ENCODE measurements at regions not wholly inside any gene's neighbourhood (a gene's known extent, or its start where the extent isn't known, plus 50 kb on each side); places are given as distances from the start of the nearest gene placed in this dataset.

GRCh38 chr1:194069831-194070218 is 883.4 kb upstream of the B3GALT2 start (continued):
- TF ChIP-seq BCL3 (IDR thresholded peaks at IDR 0.05; ENCODE audit: borderline replicate concordance, insufficient read depth, low read depth, low read length, poor library complexity, severe bottlenecking) (no peak), NR2C1 (IDR thresholded peaks at IDR 0.05) (no peak), POLR2A (IDR thresholded peaks at IDR 0.05; ENCODE audit: low read depth, low read length) (no peak), CEBPB (IDR thresholded peaks at IDR 0.05; ENCODE audit: borderline replicate concordance in 1 of 2, low read depth in 2 of 2, low read length in 2 of 2) (no peak), RCOR1 (conservative IDR thresholded peaks at IDR 0.05; ENCODE audit: low read depth, low read length) (no peak), EGR1 (IDR thresholded peaks at IDR 0.05; ENCODE audit: borderline replicate concordance in 1 of 2, low read depth in 2 of 2, low read length in 2 of 2) (no peak), SREBF1 (IDR thresholded peaks at IDR 0.05; ENCODE audit: low read length) (no peak), KDM1A (IDR thresholded peaks at IDR 0.05; ENCODE audit: borderline replicate concordance) (no peak)
- TF ChIP-seq, protein P1, sequence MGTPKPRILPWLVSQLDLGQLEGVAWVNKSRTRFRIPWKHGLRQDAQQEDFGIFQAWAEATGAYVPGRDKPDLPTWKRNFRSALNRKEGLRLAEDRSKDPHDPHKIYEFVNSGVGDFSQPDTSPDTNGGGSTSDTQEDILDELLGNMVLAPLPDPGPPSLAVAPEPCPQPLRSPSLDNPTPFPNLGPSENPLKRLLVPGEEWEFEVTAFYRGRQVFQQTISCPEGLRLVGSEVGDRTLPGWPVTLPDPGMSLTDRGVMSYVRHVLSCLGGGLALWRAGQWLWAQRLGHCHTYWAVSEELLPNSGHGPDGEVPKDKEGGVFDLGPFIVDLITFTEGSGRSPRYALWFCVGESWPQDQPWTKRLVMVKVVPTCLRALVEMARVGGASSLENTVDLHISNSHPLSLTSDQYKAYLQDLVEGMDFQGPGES (IDR thresholded peaks at IDR 0.05): no peak

- no peak for ATAC-seq
- Histone ChIP-seq H3K9me3 (replicated peaks; ENCODE audit: control insufficient read depth, insufficient read depth, low read length) (no peaks in the 10 kb centered on the region), H4K20me1 (ENCODE audit: control insufficient read depth, insufficient read depth) (no peaks in the 10 kb centered on the region), H3K9ac (ENCODE audit: control insufficient read depth, insufficient read depth, low read length) (no peak overlapping the region), H3K79me2 (ENCODE audit: control insufficient read depth, insufficient read depth, low read length) (no peaks in the 10 kb centered on the region), H3K27me3 (replicated peaks in 1 of 2; ENCODE audit: control insufficient read depth in 2 of 2, insufficient read depth in 2 of 2, low read length in 1 of 2) (no peaks in the 10 kb centered on the region), H3K36me3 (ENCODE audit: control insufficient read depth in 2 of 2, insufficient read depth in 2 of 2, low read length in 1 of 2) (no peaks in the 10 kb centered on the region), H3K27ac (ENCODE audit: control insufficient read depth, insufficient read depth) (no peak overlapping the region), H3K4me1 (ENCODE audit: control insufficient read depth, insufficient read depth, low read length) (no peaks in the 10 kb centered on the region), H3K4me2 (ENCODE audit: control insufficient read depth, insufficient read depth) (no peak overlapping the region), H3K4me3 (no peak overlapping the region), H2AFZ (ENCODE audit: control insufficient read depth, low read depth, low read length) (no peak overlapping the region)
- WGBS (ENCODE audit: insufficient coverage, insufficient replicate concordance, low lambda C conversion rate, missing lambda C conversion rate): 54% methylated on average over 7 of the region's 7 CpGs
- ChIA-PET RAD21 (ENCODE audit: unreplicated experiment) (no interaction called here), CTCF (no interaction called here), SMC1A (ENCODE audit: uncharacterized antibody, unreplicated experiment) (interaction anchor here (0.7 kb wide), 1 partner anchor 510 kb away, joined by 3 read pairs; no protein-coding TSS in a partner anchor), POLR2A (no interaction called here)
- in situ Hi-C loops (cut with MboI): no loop called here
- intact Hi-C loops (cut with micrococcal nuclease; ENCODE audit: unreplicated experiment): no loop called here
- BruUV-seq (replicated peaks): no TSS peak
- DNase-seq (ENCODE audit: low read depth, low spot score): no peak
- no peak for FAIRE-seq
- no peak for TF ChIP-seq KDM1A (IDR thresholded peaks at IDR 0.05; ENCODE audit: borderline replicate concordance)
- TF ChIP-seq, protein P2, sequence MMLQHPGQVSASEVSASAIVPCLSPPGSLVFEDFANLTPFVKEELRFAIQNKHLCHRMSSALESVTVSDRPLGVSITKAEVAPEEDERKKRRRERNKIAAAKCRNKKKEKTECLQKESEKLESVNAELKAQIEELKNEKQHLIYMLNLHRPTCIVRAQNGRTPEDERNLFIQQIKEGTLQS (IDR thresholded peaks at IDR 0.05; ENCODE audit: borderline replicate concordance, extremely low read depth, low read depth, low read length): no peak
- TF ChIP-seq ZNF622 (IDR thresholded peaks at IDR 0.05): no peak
- TF ChIP-seq ZNF217 (IDR thresholded peaks at IDR 0.05): no peak
- no peak for TF ChIP-seq SP1 (IDR thresholded peaks at IDR 0.05; ENCODE audit: low read depth, low read length)
- TF ChIP-seq HCFC1 (IDR thresholded peaks at IDR 0.05; ENCODE audit: low read length): no peak
- no peak for TF ChIP-seq ELK1 (IDR thresholded peaks at IDR 0.05; ENCODE audit: low read depth, low read length)
- TF ChIP-seq HDAC2 (IDR thresholded peaks at IDR 0.05): no peak
- no peak for TF ChIP-seq SPI1 (IDR thresholded peaks at IDR 0.05; ENCODE audit: borderline replicate concordance, insufficient read depth, low read depth, low read length)
- no peak for TF ChIP-seq BCL11A (IDR thresholded peaks at IDR 0.05; ENCODE audit: low read depth, low read length)
- TF ChIP-seq, protein P3, sequence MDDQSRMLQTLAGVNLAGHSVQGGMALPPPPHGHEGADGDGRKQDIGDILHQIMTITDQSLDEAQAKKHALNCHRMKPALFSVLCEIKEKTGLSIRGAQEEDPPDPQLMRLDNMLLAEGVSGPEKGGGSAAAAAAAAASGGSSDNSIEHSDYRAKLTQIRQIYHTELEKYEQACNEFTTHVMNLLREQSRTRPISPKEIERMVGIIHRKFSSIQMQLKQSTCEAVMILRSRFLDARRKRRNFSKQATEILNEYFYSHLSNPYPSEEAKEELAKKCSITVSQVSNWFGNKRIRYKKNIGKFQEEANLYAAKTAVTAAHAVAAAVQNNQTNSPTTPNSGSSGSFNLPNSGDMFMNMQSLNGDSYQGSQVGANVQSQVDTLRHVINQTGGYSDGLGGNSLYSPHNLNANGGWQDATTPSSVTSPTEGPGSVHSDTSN (IDR thresholded peaks at IDR 0.05; ENCODE audit: insufficient replicate concordance, low read depth, low read length): no peak
Observed at GRCh38 chr1:194069168-194069830, 882.9 kb upstream of the B3GALT2 start.
